PC-9 (cell line): ENCODE measurements at regions not wholly inside any gene's neighbourhood (a gene's known extent, or its start where the extent isn't known, plus 50 kb on each side); places are given as distances from the start of the nearest gene placed in this dataset.

Experiments
- BruUV-seq: library from RNA; stranded (reverse); fragments of 400-500 nt; replicated peaks from 2 replicates; lab custom pipeline; 2021; lab: Mats Ljungman, UMichigan
- CTCF ChIA-PET: fragments of 300-600 bp; sonication (Branson Sonifier 250); formaldehyde crosslinking; loops from one replicate; lab custom pipeline; 2022; ENCODE audit warnings: antibody characterized with exemption; lab: Charles Lee
- POLR2A ChIA-PET: fragments of 300-600 bp; sonication (Branson Sonifier 250); formaldehyde crosslinking; loops from one replicate; lab custom pipeline; 2022; ENCODE audit warnings: antibody characterized with exemption; ENCODE audit not compliant: unreplicated experiment; lab: Charles Lee
- DNase-seq, 2 experiments: peaks; one replicate each; pipeline versions ENCODE4 v3.0.0 to v3.0.0-alpha.2; 2015 to 2022; ENCODE audit warnings: mixed read lengths in 1 of 2
- H2AFZ ChIP-seq: fragments of 200-600 bp; sonication (generic); 2 replicates; pipeline ENCODE4 v1.8.1; 2017; ENCODE audit warnings: antibody characterized with exemption
- H3F3A ChIP-seq: fragments of 200-600 bp; sonication (generic); 2 replicates; pipeline ENCODE4 v1.8.1; 2017; ENCODE audit warnings: antibody characterized with exemption, mild to moderate bottlenecking, low read depth; ENCODE audit not compliant: insufficient read depth
- H3K27ac ChIP-seq: fragments of 200-600 bp; sonication (generic); 2 replicates; pipeline ENCODE4 v1.6.1; 2016; ENCODE audit warnings: mixed run types
- H3K27me3 ChIP-seq: fragments of 200-600 bp; sonication (generic); 2 replicates; pipeline ENCODE4 v1.6.1; 2016; ENCODE audit warnings: low read depth, mixed run types; ENCODE audit not compliant: insufficient read depth
- H3K36me3 ChIP-seq: fragments of 200-600 bp; sonication (generic); 2 replicates; pipeline ENCODE4 v1.6.1; 2016; ENCODE audit warnings: low read depth, mixed run types
- H3K4me1 ChIP-seq: fragments of 200-600 bp; sonication (generic); replicated peaks from 2 replicates; pipeline ENCODE4 v1.6.1; 2016; ENCODE audit warnings: mixed run types; ENCODE audit not compliant: insufficient read depth
- H3K4me2 ChIP-seq: fragments of 200-600 bp; sonication (generic); 2 replicates; pipeline ENCODE4 v1.6.1; 2017; ENCODE audit warnings: mixed run types
- H3K4me3 ChIP-seq: fragments of 200-600 bp; sonication (generic); 2 replicates; pipeline ENCODE4 v1.6.1; 2016; ENCODE audit warnings: mixed run types
- H3K79me2 ChIP-seq: fragments of 200-600 bp; sonication (generic); 2 replicates; pipeline ENCODE4 v1.6.1; 2017; ENCODE audit warnings: low read depth, mixed run types
- H3K9me2 ChIP-seq: fragments of 200-600 bp; sonication (generic); 2 replicates; pipeline ENCODE4 v1.8.1; 2017; ENCODE audit warnings: mild to moderate bottlenecking; ENCODE audit not compliant: insufficient read depth
- H3K9me3 ChIP-seq: fragments of 200-600 bp; sonication (generic); 2 replicates; pipeline ENCODE4 v1.8.1; 2016; ENCODE audit warnings: low read depth; ENCODE audit not compliant: insufficient read depth
- H4K20me1 ChIP-seq: fragments of 200-600 bp; sonication (generic); 2 replicates; pipeline ENCODE4 v1.8.1; 2017; ENCODE audit not compliant: insufficient read depth
- EZH2 ChIP-seq: fragments of 200-600 bp; sonication (generic); IDR thresholded peaks from 2 replicates; pipeline ENCODE4 v1.8.0; 2017; ENCODE audit warnings: antibody characterized with exemption, low read depth
- intact Hi-C: fragments of 100-400 bp; cut with micrococcal nuclease; formaldehyde crosslinking; loops from one replicate; pipeline ENCODE4 v1.10.0; 2022; ENCODE audit not compliant: unreplicated experiment
- TF ChIP-seq, protein P1 (sequence below): fragments of 200-600 bp; sonication (generic); conservative IDR thresholded peaks from 2 replicates; pipeline ENCODE4 v1.6.1; 2017; ENCODE audit warnings: mixed run types, antibody characterized with exemption, mild to moderate bottlenecking, moderate library complexity

- CTCF ChIA-PET, result no interaction called here
- no peak overlapping the region for H3K4me3 ChIP-seq
- H4K20me1 ChIP-seq, result no peaks in the 10 kb centered on the region
- H3F3A ChIP-seq, result peaks cover 22% of the 10 kb centered on the region
- H3K9me3 ChIP-seq, result no peaks in the 10 kb centered on the region
- H3K27ac ChIP-seq, result no peak overlapping the region
- no TSS peak for BruUV-seq
- H3K4me2 ChIP-seq, result no peak overlapping the region
- no peaks in the 10 kb centered on the region for H3K9me2 ChIP-seq
- no peak for TF ChIP-seq EZH2
- TF ChIP-seq, protein P1, sequence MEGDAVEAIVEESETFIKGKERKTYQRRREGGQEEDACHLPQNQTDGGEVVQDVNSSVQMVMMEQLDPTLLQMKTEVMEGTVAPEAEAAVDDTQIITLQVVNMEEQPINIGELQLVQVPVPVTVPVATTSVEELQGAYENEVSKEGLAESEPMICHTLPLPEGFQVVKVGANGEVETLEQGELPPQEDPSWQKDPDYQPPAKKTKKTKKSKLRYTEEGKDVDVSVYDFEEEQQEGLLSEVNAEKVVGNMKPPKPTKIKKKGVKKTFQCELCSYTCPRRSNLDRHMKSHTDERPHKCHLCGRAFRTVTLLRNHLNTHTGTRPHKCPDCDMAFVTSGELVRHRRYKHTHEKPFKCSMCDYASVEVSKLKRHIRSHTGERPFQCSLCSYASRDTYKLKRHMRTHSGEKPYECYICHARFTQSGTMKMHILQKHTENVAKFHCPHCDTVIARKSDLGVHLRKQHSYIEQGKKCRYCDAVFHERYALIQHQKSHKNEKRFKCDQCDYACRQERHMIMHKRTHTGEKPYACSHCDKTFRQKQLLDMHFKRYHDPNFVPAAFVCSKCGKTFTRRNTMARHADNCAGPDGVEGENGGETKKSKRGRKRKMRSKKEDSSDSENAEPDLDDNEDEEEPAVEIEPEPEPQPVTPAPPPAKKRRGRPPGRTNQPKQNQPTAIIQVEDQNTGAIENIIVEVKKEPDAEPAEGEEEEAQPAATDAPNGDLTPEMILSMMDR, result no peak
- H3K4me1 ChIP-seq, result peaks cover 26% of the 10 kb centered on the region
- DNase-seq, result no peak
- no peaks in the 10 kb centered on the region for H3K36me3 ChIP-seq
- POLR2A ChIA-PET, result no interaction called here
- no peak overlapping the region for H2AFZ ChIP-seq
- no peaks in the 10 kb centered on the region for H3K27me3 ChIP-seq
- intact Hi-C loops, result no loop called here
- no peaks in the 10 kb centered on the region for H3K79me2 ChIP-seq
Measured at GRCh38 chr11:19395050-19395449, 154.3 kb upstream of the E2F8 start.

- TF ChIP-seq, protein P1, result no peak
- TF ChIP-seq EZH2, result no peak
- Histone ChIP-seq H2AFZ (no peak overlapping the region), H3K27me3 (no peaks in the 10 kb centered on the region), H3K9me2 (no peaks in the 10 kb centered on the region), H3K4me2 (no peak overlapping the region), H3F3A (peaks cover 19% of the 10 kb centered on the region), H3K4me3 (no peak overlapping the region), H3K79me2 (no peaks in the 10 kb centered on the region), H3K27ac (no peak overlapping the region), H3K36me3 (no peaks in the 10 kb centered on the region), H4K20me1 (no peaks in the 10 kb centered on the region), H3K4me1 (peaks cover 22% of the 10 kb centered on the region), H3K9me3 (no peaks in the 10 kb centered on the region)
- DNase-seq, result no peak
- ChIA-PET CTCF (no interaction called here), POLR2A (no interaction called here)
- no TSS peak for BruUV-seq
- intact Hi-C loops, result no loop called here
Measured at GRCh38 chr11:19394525-19395016, 153.8 kb upstream of the E2F8 start.

- Histone ChIP-seq H3K36me3 (no peaks in the 10 kb centered on the region), H3K4me2 (no peak overlapping the region), H3K4me3 (no peak overlapping the region), H3F3A (peaks cover 14% of the 10 kb centered on the region), H3K9me3 (no peaks in the 10 kb centered on the region), H3K27me3 (no peaks in the 10 kb centered on the region), H4K20me1 (no peaks in the 10 kb centered on the region), H3K79me2 (no peaks in the 10 kb centered on the region), H3K9me2 (no peaks in the 10 kb centered on the region), H3K4me1 (peaks cover 16% of the 10 kb centered on the region), H2AFZ (no peak overlapping the region), H3K27ac (no peak overlapping the region)
- POLR2A ChIA-PET, result no interaction called here
- no peak for TF ChIP-seq EZH2
- TF ChIP-seq, protein P1, result no peak
- CTCF ChIA-PET, result no interaction called here
- intact Hi-C loops, result no loop called here
- peak in 1 of 2 experiments; percentile 31 for DNase-seq
- no TSS peak for BruUV-seq
Measured at GRCh38 chr11:19393941-19394340, 153.2 kb upstream of the E2F8 start.
